ENCODE measurements at regions not wholly inside any gene's neighbourhood (a gene's known extent, or its start where the extent isn't known, plus 50 kb on each side); places are given as distances from the start of the nearest gene placed in this dataset.

DNA sequence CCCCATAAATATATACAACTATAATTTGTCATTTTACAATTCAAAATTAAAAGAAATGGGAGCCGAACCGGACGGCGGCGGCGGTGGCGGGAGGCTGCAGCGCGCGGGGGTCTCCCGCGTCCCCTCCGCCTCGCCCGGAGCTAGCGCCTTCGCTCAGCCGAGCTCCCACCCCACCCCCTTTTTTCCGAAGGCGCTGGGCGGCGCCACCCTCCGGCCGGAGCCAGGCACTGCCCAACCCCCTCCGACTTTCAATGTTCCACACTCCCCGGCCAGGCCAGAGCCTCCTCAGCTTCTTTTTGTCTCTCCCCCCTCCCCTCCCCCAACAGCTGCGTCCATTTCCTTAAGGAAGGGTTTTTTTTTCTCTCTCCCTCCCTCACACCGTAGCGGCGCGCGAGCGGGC lies 214.1 kb upstream of the GEMIN8 start:
- POLR2A ChIA-PET, result no interaction called here
- no peak for TF ChIP-seq NFRKB (IDR thresholded peaks at IDR 0.05)
- no peak for TF ChIP-seq HDGF (IDR thresholded peaks at IDR 0.05; ENCODE audit: borderline replicate concordance)
- TF ChIP-seq FOXM1 (IDR thresholded peaks at IDR 0.05; ENCODE audit: borderline replicate concordance), result no peak
- TF ChIP-seq ARNT (IDR thresholded peaks at IDR 0.05), result no peak
- TF ChIP-seq SUZ12 (IDR thresholded peaks at IDR 0.05), result no peak
- TF ChIP-seq FOXA1 (IDR thresholded peaks at IDR 0.05), result no peak
- TF ChIP-seq ZNF384 (IDR thresholded peaks at IDR 0.05), result no peak
- TF ChIP-seq ELF4 (IDR thresholded peaks at IDR 0.05), result no peak
- TF ChIP-seq SP1 (IDR thresholded peaks at IDR 0.05), result no peak
- TF ChIP-seq LEF1 (IDR thresholded peaks at IDR 0.05; ENCODE audit: borderline replicate concordance), result no peak
- no peak for TF ChIP-seq TARDBP (IDR thresholded peaks at IDR 0.05)
- TF ChIP-seq BHLHE40 (IDR thresholded peaks at IDR 0.05; ENCODE audit: borderline replicate concordance), result no peak
- no peak for TF ChIP-seq L3MBTL2 (conservative IDR thresholded peaks at IDR 0.05)
- TF ChIP-seq FOXK2 (IDR thresholded peaks at IDR 0.05), result no peak
- TF ChIP-seq, protein P1, sequence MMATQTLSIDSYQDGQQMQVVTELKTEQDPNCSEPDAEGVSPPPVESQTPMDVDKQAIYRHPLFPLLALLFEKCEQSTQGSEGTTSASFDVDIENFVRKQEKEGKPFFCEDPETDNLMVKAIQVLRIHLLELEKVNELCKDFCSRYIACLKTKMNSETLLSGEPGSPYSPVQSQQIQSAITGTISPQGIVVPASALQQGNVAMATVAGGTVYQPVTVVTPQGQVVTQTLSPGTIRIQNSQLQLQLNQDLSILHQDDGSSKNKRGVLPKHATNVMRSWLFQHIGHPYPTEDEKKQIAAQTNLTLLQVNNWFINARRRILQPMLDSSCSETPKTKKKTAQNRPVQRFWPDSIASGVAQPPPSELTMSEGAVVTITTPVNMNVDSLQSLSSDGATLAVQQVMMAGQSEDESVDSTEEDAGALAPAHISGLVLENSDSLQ (IDR thresholded peaks at IDR 0.05), result no peak
- CTCF ChIA-PET, result no interaction called here
- no peak for DNase-seq (ENCODE audit: extremely low spot score)

DNA sequence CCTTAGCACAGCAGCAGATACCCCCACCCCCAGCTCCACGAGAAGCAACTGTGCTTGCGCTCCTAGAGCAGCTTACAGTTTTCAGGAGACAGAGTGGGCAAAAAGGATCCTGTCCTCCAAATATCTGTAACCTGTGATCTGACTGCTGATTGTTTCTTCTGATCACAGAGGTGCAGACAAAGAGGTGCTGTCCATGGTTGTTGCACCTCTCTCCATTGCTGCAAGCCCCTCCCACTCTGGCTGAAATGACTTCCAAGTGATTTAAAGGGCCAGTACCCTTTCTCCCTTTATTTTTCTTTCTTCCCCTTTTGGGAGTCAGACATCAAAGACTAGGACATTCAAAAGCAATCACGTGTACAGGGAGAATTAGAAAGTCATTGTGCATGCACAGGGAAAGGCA lies 205.3 kb upstream of the GEMIN8 start:
- CTCF ChIA-PET, result no interaction called here
- POLR2A ChIA-PET, result no interaction called here
- TF ChIP-seq L3MBTL2 (conservative IDR thresholded peaks at IDR 0.05) (no peak), HDGF (IDR thresholded peaks at IDR 0.05; ENCODE audit: borderline replicate concordance) (no peak), ZNF384 (IDR thresholded peaks at IDR 0.05) (no peak), BHLHE40 (IDR thresholded peaks at IDR 0.05; ENCODE audit: borderline replicate concordance) (no peak), CTBP1 (IDR thresholded peaks at IDR 0.05; ENCODE audit: borderline replicate concordance) (no peak), FOXA1 (IDR thresholded peaks at IDR 0.05) (no peak), SUZ12 (IDR thresholded peaks at IDR 0.05) (no peak), LEF1 (IDR thresholded peaks at IDR 0.05; ENCODE audit: borderline replicate concordance) (no peak), NFRKB (IDR thresholded peaks at IDR 0.05) (no peak), ARNT (IDR thresholded peaks at IDR 0.05) (no peak), ELF4 (IDR thresholded peaks at IDR 0.05) (no peak)
- TF ChIP-seq, protein P1 (IDR thresholded peaks at IDR 0.05), result no peak
- DNase-seq (ENCODE audit: extremely low spot score), result no peak

DNA sequence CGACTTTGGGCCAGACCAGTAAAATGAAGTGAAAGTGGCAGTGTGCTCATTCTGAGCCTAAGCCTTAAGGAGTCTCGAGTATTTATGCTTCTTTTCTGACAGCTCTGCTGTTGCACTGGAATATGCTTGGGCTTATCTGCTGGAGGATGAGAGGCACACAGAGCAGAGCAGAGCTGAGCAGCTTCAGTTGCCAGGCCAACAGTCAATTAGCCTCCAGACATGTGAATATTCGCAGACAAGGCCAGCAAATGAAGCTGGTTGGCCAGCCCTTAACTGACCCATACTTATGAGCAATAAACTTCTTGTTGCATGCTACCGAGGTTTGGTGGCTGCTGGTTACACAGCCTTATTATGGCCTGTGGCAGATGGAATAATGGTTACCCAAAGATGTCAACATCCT lies 203.0 kb upstream of the GEMIN8 start:
- POLR2A ChIA-PET, result no interaction called here
- CTCF ChIA-PET, result no interaction called here

DNA sequence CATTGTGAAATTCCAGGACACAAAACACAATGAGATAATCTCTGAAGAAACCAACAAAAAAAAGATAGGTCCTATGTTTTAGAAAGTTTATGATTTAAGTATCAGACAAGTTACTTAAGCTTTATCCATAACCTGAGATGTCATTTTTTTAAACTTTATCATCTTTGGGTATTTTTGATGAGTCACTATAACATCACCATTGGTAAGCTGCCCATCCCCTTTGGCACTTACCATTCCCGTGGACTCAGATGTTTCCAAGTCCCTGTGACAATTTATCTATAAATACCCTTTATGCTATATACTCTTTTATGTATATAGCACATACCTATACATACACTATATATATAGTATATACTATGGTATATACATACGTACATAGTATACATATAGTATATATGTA lies 198.9 kb upstream of the GEMIN8 start:
- TF ChIP-seq SP1 (IDR thresholded peaks at IDR 0.05), result no peak
- no peak for TF ChIP-seq FOXK2 (IDR thresholded peaks at IDR 0.05)
- no peak for TF ChIP-seq ARNT (IDR thresholded peaks at IDR 0.05)
- no peak for TF ChIP-seq LEF1 (IDR thresholded peaks at IDR 0.05; ENCODE audit: borderline replicate concordance)
- no peak for TF ChIP-seq HDGF (IDR thresholded peaks at IDR 0.05; ENCODE audit: borderline replicate concordance)
- TF ChIP-seq, protein P1 (IDR thresholded peaks at IDR 0.05), result no peak
- TF ChIP-seq SUZ12 (IDR thresholded peaks at IDR 0.05), result no peak
- no peak for TF ChIP-seq ZNF384 (IDR thresholded peaks at IDR 0.05)
- no peak for TF ChIP-seq TARDBP (IDR thresholded peaks at IDR 0.05)
- TF ChIP-seq FOXA1 (IDR thresholded peaks at IDR 0.05), result no peak
- TF ChIP-seq FOXM1 (IDR thresholded peaks at IDR 0.05; ENCODE audit: borderline replicate concordance), result no peak
- TF ChIP-seq ELF4 (IDR thresholded peaks at IDR 0.05), result no peak
- no peak for TF ChIP-seq NFRKB (IDR thresholded peaks at IDR 0.05)
- TF ChIP-seq L3MBTL2 (conservative IDR thresholded peaks at IDR 0.05), result no peak
- no peak for TF ChIP-seq BHLHE40 (IDR thresholded peaks at IDR 0.05; ENCODE audit: borderline replicate concordance)
- no peak for TF ChIP-seq CTBP1 (IDR thresholded peaks at IDR 0.05; ENCODE audit: borderline replicate concordance)
- no peak for DNase-seq (ENCODE audit: extremely low spot score)
- POLR2A ChIA-PET, result no interaction called here
- CTCF ChIA-PET, result no interaction called here

More for the DNA sequence above, 203.0 kb upstream of the GEMIN8 start:
- DNase-seq (ENCODE audit: extremely low spot score), result no peak
- TF ChIP-seq HDGF (IDR thresholded peaks at IDR 0.05; ENCODE audit: borderline replicate concordance) (no peak), SUZ12 (IDR thresholded peaks at IDR 0.05) (no peak), LEF1 (IDR thresholded peaks at IDR 0.05; ENCODE audit: borderline replicate concordance) (no peak), CTBP1 (IDR thresholded peaks at IDR 0.05; ENCODE audit: borderline replicate concordance) (no peak), L3MBTL2 (conservative IDR thresholded peaks at IDR 0.05) (no peak), TARDBP (IDR thresholded peaks at IDR 0.05) (no peak)

DNA sequence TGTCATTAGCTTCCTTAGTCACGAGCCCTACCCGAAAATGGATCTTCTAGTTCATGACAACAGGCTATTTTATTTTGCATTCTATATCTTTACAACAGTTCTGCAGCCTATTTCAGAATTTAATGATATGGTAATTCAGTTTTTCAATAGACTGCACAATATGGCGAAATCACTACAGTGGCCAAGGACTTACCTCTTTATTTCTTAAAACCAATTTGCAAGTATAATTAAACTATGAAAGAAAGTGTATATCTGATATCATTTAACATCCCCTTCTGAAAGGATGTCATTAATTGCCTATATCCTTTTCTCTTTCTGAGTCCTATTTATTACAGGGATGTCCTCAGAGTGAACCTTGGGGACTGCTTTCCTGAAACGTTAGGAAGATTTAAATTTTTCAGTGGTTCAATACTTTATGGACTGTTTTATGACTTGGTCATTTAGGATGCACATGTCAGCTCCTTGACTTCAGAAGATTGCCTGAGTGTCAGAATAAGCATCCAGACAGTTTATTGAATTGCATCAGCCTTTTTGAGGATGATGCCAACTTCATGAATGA lies 190.8 kb upstream of the GEMIN8 start:
- CTCF ChIA-PET, result no interaction called here
- DNase-seq (ENCODE audit: extremely low spot score), result no peak
- POLR2A ChIA-PET, result no interaction called here
- TF ChIP-seq ARNT (IDR thresholded peaks at IDR 0.05), result no peak
- no peak for TF ChIP-seq FOXK2 (IDR thresholded peaks at IDR 0.05)
- no peak for TF ChIP-seq FOXM1 (IDR thresholded peaks at IDR 0.05; ENCODE audit: borderline replicate concordance)
- TF ChIP-seq HDGF (IDR thresholded peaks at IDR 0.05; ENCODE audit: borderline replicate concordance), result no peak
- TF ChIP-seq SP1 (IDR thresholded peaks at IDR 0.05), result no peak
- TF ChIP-seq ELF4 (IDR thresholded peaks at IDR 0.05), result no peak
- TF ChIP-seq FOXA1 (IDR thresholded peaks at IDR 0.05), result no peak
- TF ChIP-seq TARDBP (IDR thresholded peaks at IDR 0.05), result no peak
- TF ChIP-seq, protein P1 (IDR thresholded peaks at IDR 0.05), result no peak
- TF ChIP-seq SUZ12 (IDR thresholded peaks at IDR 0.05), result no peak
- no peak for TF ChIP-seq BHLHE40 (IDR thresholded peaks at IDR 0.05; ENCODE audit: borderline replicate concordance)

DNA sequence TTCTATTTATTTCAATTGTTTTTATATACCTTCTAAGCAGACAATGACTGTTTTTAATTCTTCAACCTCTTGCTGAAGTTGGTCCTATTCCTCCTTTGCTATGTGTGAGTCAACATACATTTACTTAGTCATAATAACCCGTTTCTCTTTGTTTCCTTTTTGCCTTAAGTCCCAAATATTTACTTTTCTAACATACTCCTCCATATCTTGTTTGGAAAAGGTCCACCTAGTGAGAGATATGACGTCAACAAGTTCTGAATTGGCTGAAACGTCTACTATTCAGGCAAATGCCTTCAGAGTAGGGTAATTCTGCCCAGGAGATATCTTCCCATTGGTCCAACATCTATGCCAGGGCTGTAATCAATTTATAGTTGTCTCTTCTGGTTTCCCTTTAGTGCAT lies 179.3 kb upstream of the GEMIN8 start:
- DNase-seq (ENCODE audit: extremely low spot score), result no peak
- CTCF ChIA-PET, result no interaction called here
- TF ChIP-seq CTBP1 (IDR thresholded peaks at IDR 0.05; ENCODE audit: borderline replicate concordance) (no peak), FOXA1 (IDR thresholded peaks at IDR 0.05) (no peak), FOXK2 (IDR thresholded peaks at IDR 0.05) (no peak), TARDBP (IDR thresholded peaks at IDR 0.05) (no peak), ZNF384 (IDR thresholded peaks at IDR 0.05) (no peak), L3MBTL2 (conservative IDR thresholded peaks at IDR 0.05) (no peak), ELF4 (IDR thresholded peaks at IDR 0.05) (no peak), FOXM1 (IDR thresholded peaks at IDR 0.05; ENCODE audit: borderline replicate concordance) (no peak), SP1 (IDR thresholded peaks at IDR 0.05) (no peak), HDGF (IDR thresholded peaks at IDR 0.05; ENCODE audit: borderline replicate concordance) (no peak)
- TF ChIP-seq, protein P1 (IDR thresholded peaks at IDR 0.05), result no peak
- POLR2A ChIA-PET, result no interaction called here
